Stimulated activated CD8-positive, alpha-beta memory T cell treated with anti-CD3 and anti-CD28 coated beads, Interleukin-12 subunit alpha, Interleukin-12 subunit beta, amount 100 ng/mL, for 1 hour (primary cell): ENCODE measurements at regions not wholly inside any gene's neighbourhood (a gene's known extent, or its start where the extent isn't known, plus 50 kb on each side); places are given as distances from the start of the nearest gene placed in this dataset.
"Not testable (repeated sequence)": the region's sequence is repeated elsewhere in the genome, so short reads cannot be mapped to it uniquely, and the experiment has no call there.

Experiments
- DNase-seq: peaks from one replicate; pipeline ENCODE4 v3.0.0-alpha.2; 2020; ENCODE audit warnings: low read depth

DNA sequence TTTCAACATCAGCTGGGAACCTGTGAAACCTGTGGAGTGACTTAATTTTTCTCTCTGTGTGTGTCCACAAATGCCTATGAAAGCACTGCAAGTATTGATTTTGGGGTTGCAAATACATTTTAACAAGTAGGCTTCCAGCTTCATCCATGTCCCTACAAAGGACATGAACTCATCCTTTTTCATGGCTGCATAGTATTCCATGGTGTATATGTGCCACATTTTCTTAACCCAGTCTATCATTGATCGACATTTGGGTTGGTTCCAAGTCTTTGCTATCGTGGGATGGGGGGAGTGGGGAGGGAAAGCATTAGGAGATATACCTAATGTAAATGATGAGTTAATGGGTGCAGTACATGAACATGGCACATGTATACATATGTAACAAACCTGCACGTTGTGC lies 711.3 kb downstream of the LTN1 start:
- DNase-seq: not testable (repeated sequence)

DNA sequence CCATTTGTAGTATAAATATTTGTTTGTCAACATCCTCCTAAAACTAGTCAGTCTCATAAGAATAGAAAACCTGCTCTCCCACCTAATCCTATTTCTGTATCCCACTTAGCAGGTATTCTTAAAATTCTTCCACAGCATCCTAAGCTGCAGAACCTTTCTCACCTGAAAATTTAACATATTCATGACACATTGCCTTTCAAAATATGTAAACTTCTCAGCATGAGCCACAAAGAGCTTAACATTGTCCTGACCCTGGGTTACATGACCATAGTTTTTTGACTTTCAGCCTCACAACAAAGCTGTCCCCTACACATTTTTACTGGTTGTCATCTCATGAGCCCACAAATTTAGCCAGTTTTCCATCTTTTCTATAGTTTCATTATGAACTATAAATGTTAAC lies 712.1 kb downstream of the LTN1 start:
- DNase-seq: no peak

DNA sequence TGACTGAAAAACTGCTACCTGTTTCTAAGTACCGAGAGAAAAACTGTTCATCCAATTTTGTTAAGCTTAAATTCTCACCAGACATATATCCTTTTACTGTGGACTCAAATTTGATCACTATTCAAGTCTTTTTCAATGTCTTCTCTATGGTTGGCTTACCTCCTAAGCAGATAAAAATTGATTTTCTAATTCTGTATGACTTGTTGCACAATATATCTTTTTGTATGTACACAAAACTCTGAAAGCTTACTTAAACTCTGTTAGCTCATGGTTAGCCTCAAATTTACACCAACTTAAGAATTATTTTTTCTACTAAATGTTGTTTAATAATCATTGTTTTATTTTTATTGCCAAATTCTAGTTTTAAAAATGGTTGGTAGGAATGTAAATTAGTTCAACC lies 715.4 kb downstream of the LTN1 start:
- no peak for DNase-seq

DNA sequence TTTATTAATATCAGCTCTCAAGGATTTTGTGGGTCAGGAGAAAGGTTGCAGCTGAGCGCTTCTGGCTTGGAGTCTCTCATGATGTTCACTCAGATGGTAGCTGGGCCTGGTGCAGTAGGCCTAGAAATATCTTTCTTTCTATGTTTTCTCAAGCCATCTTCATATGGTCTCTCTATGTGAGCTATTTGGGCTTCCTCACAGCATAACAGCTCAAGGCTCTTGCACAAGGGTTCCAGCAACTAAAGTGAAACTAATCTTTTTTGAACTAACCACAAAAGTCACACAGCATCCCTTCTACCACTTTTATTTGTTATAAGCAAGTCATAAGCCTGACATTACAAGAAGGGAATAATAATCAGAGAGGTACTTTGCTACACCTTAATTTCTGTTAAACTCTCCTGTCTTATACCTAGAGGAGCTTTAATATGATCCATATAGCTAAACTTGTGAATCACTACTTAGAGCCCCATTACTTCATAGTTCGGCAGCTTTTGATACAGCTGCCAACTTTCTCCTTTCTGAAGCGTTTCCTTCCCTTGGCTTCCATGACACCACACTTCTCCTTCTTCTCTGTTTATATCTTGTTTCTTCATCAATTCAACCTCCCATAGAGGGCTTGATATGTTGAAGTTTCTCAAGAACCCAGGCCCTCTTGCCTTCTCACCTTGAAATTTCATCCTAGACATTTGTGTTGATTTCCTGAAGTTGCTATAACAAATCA lies 720.2 kb downstream of the LTN1 start:
- no peak for DNase-seq

DNA sequence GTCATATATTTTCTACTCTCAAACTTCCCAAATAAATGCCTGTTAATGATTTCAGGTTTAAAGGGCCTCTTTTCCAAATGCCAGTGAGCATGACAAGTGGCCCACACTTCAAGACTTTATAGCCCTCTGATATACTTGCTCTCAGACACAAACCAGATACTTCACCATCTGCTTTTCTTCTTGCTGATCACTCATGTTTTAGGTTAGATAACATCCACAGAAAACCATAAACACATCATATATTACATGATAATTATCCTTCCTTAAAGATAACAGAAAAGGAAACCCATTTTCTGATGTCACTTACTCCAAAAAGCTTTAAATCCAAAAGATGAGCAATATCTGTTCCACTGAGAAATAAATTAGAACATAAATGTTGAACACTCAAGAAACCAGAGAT lies 723.5 kb downstream of the LTN1 start:
- no peak for DNase-seq

DNA sequence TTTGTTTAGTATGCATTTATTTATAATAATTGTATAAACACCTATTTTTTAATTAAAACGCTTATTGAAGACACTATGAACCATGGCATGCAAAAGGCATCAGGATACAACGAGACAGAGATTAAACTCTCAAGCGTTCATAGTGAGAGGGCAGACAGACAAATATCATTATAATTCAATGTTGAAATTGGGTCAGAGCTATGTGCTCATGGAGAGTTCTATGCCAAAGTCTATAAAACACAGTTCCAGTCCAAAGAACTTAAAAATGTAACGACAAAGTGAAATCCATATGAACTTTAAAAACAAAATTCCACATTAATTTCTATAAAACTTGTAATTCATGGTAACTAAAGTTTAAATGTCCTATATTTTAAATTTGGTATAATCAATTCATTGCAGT lies 724.0 kb downstream of the LTN1 start:
- DNase-seq: no peak

DNA sequence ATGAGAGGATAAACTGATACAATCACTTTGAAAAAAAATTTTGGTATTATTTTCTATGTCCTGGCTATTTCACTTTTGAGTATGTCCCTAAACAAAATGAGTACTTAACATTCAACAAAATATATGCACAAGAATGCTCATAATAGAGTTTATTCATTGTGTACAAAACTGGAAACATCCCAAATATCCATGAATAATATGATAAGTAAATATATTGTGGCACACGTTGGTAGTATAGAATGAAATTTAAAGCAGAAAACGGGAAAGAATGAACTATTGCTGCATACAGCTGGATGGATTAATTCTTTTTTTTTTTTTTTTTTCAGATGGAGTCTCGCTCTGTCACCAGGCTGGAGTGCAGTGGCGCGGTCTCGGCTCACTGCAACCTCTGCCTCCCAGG lies 725.2 kb downstream of the LTN1 start:
- no peak for DNase-seq

DNA sequence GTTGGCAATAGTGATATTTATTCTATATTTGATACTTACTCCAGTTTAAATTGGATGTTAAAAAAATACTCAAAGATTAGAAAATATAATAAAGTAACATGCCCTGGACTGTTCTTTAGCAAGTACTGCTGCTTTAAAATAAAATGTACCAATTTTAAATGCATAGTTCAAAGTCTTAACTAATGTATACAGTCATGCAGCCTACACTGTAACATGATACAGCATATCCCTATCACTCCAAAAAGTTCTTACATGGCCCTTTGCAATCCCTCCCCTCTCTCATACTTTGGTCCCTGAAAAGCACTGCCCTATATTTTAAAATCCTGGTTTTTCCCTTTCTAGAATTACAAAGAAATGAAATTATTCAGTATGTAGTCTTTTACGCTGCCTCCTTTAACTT lies 726.6 kb downstream of the LTN1 start:
- no peak for DNase-seq

DNA sequence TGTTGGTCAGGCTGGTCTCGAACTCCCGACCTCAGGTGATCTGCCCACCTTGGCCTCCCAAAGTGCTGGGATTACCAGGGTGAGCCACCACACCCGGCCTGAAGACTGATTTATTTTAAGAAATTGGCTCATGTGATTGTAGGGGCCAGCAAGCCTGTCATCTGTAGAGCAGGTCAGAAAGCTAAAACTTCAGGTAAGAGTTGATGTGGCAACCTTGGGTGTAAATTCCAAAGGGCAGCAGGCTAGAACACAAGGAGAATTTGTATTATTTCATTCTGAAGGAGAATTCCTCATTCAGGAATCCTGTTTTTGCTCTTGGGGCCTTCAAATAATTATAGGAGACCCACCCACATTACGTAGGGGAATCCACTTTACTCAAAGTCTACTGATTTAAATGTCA lies 728.7 kb downstream of the LTN1 start:
- no peak for DNase-seq

DNA sequence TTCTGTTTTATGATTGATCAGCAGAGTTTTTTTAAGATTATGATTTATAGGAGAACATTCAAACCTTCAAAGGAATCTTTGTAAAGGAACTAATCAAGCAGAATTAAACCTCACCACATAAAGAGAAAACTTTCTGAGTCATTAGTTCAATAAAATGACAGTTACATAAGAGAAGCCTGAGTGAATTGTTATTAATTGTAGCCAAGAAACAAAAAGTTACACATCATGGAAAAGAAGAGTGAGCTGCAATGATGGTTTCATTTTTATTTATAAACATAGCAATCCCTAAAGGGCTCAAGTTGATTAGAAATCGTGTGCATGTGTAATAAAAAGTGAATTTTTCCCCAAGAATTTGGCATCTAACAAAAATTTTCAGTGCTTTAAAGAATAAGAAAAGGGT lies 731.4 kb downstream of the LTN1 start:
- no peak for DNase-seq

DNA sequence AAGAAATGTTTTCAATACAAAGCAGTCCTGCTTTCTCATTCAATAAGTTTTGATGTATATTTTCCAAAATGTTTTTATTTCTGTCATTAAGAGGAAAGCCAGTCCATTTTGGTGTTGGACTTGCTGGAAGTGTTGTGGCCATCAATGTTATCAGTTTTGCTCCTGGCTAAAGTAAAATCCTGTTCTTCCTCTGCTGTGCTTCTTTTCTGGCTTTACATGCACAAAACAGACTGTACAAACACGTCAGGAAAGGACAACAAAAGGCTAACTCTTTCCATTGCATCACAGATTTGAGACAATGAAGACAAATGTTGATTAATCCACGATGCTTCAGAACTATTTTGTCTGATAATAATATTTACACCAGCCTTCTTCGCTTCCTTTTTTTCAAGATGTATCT lies 735.4 kb downstream of the LTN1 start:
- no peak for DNase-seq

DNA sequence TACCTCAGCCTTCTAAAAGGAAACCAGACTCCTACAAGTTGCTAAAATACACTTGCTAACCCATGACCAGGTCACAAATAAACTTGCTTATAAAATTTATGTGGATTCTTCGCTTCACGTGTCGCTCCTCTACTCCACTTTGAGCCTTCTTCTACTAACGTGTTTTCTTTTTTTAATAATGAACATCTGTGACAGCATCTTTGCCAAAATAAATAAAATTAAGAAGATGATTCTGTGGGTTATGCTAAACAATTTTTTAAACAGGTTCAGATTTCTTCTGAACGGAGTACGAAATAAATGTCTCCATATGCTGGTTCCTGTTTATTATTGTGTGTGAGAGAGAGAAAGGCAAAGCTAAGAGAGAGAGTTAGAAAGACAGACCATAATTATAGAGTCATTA lies 735.8 kb downstream of the LTN1 start:
- DNase-seq: no peak

DNA sequence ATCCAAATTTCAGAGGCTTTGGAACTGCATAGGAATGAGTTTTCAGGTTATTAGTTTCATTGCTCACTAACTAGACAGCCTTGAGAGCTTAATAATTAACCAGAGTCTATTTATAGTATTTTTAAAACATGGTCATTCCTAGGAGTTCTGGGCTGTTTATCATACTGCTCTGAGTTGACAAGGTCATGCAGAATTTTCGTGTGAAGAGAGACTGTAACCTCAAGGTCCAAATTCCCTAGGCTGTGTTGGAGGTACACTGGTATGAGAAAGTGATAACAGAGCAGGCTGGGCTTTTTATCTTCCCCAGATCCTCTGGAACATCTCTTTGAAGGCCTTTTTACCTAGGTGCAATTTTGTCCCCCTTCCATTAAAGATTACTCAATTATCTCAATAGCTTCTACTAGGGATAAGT lies 736.3 kb downstream of the LTN1 start:
- DNase-seq: no peak

DNA sequence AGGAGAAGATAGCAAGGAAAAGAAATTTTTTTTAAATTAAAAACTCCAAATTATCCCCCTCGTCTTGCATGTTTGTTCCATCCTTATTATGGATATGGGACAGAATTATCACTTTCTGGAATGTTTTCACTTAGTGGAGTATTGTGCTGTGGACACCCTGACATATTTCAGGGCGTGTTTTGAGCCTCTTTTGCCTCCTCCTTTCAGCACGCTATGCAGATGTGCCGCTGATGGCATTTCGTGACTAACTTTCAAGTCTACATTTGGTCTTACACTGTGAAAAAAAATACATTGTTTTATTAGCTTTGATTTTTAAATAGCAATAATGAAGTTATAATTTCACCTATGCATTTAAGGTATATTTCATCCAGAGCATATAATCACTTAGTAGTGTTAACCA lies 738.7 kb downstream of the LTN1 start:
- DNase-seq: no peak

DNA sequence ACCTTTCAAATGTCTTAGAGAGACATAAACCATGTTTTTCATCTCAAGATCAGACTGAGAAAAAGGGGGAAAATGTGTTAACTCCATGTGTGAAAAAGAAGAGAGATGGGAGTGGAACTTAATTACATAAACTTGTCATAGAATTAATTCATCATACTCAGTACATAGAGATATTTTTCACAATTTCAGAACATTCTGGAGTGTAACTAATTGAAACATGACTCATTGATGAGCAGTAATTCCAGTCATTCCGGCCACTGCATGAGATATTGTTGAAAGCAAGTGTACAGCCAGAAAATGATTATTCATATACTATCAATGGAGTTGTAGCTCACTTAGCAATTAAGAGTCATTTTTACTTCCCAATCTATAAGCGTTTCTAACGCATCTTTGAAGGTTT lies 739.3 kb downstream of the LTN1 start:
- DNase-seq: no peak

DNA sequence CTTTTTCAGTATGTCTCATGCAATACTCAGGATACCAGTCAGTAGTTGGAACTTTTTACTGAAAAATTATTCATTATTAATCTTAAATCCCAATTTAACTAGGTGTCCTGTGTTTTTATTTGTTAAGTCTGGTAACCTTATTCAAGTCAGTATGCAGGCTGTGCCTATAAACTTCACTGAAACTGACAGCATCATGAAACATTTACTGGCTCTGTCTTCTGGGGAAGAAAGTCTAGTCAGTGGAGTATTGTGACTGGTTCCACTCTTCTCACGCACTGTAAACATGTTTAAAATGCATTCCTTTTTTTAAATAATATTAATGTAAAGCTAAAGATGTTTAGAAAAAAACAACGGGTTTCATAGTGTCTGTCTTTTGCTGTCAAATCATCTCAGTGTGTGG lies 739.7 kb downstream of the LTN1 start:
- no peak for DNase-seq

DNA sequence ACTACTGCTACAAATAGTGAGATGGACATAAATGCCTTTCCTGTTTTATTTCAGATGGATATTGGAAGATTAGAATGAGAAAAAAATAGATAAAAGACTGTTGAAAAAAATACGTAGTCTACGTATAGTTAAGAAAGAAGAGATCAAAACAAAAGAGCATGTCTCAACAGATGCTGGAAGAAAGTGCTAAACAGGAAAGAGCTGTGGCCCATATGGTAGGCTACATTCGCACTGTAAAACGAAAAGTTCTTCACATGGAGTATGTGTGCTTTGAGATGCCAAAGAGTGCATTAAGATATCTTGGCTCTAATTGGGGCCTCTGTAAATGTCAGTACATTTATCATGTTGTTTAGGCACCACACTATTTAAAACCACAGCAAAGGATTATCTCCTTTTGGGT lies 741.7 kb downstream of the LTN1 start:
- DNase-seq: no peak

DNA sequence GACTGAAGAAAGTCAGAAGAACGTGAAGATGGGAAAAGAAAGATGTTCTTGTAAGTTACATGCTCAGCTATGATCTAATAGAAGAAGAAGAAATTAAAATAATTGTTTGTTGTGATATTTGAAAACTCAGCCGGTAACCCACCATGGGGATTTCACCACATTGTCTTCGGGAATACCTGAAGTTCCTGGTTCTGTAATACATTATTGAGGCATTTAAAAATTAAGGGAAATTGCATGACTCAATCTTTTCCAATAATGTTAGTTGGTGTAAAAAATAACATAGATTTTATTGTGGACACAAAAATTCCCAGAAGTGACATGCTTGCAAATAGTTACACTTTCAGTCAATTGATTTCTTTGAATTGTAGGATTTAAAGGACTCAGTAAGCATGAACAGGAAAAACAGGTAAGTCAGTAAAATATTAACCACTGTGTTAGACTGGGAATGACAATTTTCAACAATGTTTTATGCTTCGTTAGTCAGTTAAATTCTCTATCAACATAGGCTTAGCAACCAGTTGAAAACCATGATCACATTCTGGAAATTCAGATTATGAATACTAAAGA lies 745.1 kb downstream of the LTN1 start:
- DNase-seq: no peak

DNA sequence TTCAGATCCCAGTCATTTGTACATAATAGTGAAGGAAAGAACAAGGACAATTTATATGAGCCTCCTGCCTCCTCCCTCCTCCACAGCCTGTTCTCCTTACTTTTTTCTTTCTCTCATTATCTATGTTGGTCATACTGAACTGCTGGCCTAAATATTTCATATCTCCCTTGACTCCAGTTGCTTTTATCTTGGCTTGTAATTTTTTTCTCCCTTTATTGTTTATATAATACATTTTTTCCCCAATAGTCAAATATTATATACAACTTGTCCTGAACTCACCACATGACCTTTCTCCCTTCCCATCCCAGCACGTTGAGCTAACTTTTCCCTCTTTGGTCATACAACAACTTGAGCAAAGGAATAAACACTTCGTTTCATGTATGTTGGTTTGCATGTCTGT lies 752.1 kb downstream of the LTN1 start:
- DNase-seq: no peak

DNA sequence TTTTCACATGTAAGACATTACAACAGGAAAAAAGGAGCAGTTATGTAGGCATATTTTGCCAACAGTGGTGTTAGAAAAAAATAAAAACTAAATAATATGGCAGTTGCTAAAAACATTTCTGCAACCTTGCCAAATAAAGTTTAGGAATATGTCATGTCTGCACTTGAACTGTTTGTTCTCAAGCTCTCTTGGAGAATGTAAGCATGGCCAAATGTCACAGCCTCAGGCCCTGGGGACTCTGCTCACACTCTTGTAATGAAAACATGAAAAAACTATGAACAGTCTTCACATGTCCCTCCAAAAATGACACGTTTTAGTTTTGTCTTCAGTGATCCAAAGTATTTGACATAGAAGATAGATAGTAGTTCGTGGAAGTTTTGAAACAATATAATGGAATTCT lies 753.3 kb downstream of the LTN1 start:
- no peak for DNase-seq

DNA sequence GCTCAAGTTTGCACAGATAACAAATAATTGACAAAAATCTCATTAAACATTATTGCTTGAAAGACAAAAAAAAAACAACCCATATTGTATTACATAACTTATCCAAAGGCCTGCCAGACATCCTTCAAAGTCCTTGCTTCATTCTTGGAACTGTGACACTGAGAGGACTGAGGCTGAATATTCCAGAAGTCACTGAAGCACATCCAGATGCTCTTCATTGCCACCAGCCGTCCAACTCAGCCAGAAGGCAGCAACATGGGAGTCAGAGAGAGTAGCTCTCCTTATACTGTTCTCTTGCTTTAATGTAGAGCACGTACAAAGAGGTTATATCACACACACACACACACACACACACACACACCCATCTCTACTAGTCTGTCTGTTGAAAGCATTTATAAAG lies 755.0 kb downstream of the LTN1 start:
- no peak for DNase-seq

DNA sequence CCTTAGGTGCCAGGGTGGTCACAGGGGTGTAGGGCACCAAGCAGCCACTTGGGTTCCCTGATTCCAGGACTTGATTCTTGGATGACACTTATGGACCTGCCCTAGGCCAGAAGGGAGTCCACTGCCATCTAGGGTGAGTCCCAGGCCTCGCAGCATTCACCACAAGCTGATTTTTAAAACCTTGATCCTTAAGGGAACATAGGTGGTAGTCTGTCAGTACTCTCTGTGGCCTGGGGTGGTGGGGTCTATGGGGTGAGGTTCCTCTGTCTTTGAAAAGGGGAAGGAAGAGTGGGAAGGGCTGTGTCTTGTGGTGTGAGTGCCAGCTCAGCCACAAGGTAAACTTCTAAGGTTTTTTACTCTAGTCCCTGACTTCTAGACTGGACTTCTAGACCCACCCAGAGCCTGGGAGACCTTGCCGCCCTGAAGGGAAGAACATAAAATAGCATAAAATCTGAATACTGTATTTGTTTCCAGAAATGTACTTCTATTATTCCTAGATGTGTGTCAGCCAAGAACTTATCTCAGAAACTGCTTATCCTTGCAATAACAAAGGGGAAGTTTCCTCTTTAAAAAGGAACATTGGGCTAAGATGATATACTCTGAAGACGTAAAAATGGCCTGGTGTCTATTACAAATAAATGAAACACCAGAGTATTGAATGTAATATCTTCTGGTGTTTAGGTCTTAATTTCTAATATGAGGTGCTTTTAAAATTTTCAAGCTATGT lies 757.3 kb downstream of the LTN1 start:
- no peak for DNase-seq

DNA sequence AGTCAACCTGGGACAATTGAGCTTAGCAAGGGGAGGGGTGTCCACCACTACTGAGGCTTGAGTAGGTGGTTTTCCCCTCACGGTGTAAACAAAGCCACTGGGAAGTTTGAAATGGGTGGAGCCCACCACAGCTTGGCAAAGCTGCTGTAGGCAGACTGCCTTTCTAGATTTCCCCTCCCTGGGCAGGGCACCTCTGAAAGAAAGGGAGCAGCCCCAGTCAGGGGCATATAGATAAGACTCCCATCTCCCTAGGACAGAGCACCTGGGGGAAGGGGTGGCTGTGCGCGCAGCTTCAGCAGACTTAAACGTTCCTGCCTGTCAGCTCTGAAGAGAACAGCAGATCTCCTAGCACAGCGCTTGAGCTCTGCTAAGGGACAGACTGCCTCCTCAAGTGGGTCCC lies 758.4 kb downstream of the LTN1 start:
- DNase-seq: no peak
